Lung (tissue), 11 donors: ENCODE measurements at regions not wholly inside any gene's neighbourhood (a gene's known extent, or its start where the extent isn't known, plus 50 kb on each side); places are given as distances from the start of the nearest gene placed in this dataset.

Experiments used
- ATAC-seq: fragments of 200-7000 bp; cut with Tn5 transposase; one replicate; pipeline ENCODE4 v1.9.1; 2020; ENCODE audit warnings: moderate number of reproducible peaks; ENCODE audit not compliant: insufficient read depth, low FRiP score
- DNase-seq, 3 donors: peaks; one replicate each; pipeline ENCODE4 v3.0.0-alpha.2; 2013 to 2017
- H3K27ac ChIP-seq, 2 donors: one replicate each; pipeline ENCODE4 v1.5.1; 2013; ENCODE audit warnings: mild to moderate bottlenecking in 2 of 2, moderate library complexity in 2 of 2, control low read depth in 1 of 2, inconsistent platforms in 1 of 2, low read depth in 1 of 2, low read length in 1 of 2
- H3K27me3 ChIP-seq, 3 donors: one replicate each; pipeline ENCODE4 v1.5.1; 2013; ENCODE audit warnings: low read length in 2 of 3; ENCODE audit not compliant: control insufficient read depth in 3 of 3, insufficient read depth in 3 of 3
- H3K36me3 ChIP-seq, 4 donors: one replicate each; pipeline ENCODE4 v1.5.1; 2013; ENCODE audit warnings: low read length in 4 of 4, mild to moderate bottlenecking in 1 of 4, moderate library complexity in 1 of 4; ENCODE audit not compliant: control insufficient read depth in 4 of 4, insufficient read depth in 4 of 4
- H3K4me1 ChIP-seq, 5 donors: one replicate each; pipeline ENCODE4 v1.5.1; 2013; ENCODE audit warnings: low read length in 5 of 5, mild to moderate bottlenecking in 2 of 5, moderate library complexity in 1 of 5; ENCODE audit not compliant: control insufficient read depth in 5 of 5, insufficient read depth in 5 of 5
- H3K4me3 ChIP-seq: one replicate; pipeline ENCODE4 v1.5.1; 2013; ENCODE audit warnings: mild to moderate bottlenecking, control low read depth, moderate library complexity
- H3K9ac ChIP-seq, 2 donors: one replicate each; pipeline ENCODE4 v1.5.1; 2013; ENCODE audit warnings: low read length in 2 of 2, control low read depth in 1 of 2; ENCODE audit not compliant: insufficient read depth in 1 of 2
- H3K9me3 ChIP-seq, 4 donors: one replicate each; pipeline ENCODE4 v1.5.1; 2013; ENCODE audit warnings: low read length in 3 of 4, mild to moderate bottlenecking in 1 of 4, moderate library complexity in 1 of 4; ENCODE audit not compliant: control insufficient read depth in 4 of 4, insufficient read depth in 3 of 4
- CTCF ChIP-seq: IDR thresholded peaks from 2 replicates; pipeline ENCODE4 v1.5.1; 2012; ENCODE audit warnings: mild to moderate bottlenecking; ENCODE audit errors: control extremely low read depth, extremely low read depth
- WGBS, 2 donors: extraction: QIAGEN DNeasy Blood & Tissue Kit; methylation state at CpG; one replicate each; pipeline ENCODE4 v1.1.7; 2013; 5-methylcytosine and 5-hydroxymethylcytosine counted together
- donor health status: control.
- donor health status: control.
- donor health status: Bipolar disorder and iron deficiency.
- donor health status: healthy.
- donor health status: DM: yes; HTN: yes; CAD: no.

- Histone ChIP-seq H3K9ac (no peak overlapping the region), H3K9me3 (peaks cover 0 to 4% (median under 1%) of the 10 kb centered on the region in 4 donors), H3K27me3 (no peaks in the 10 kb centered on the region), H3K36me3 (no peaks in the 10 kb centered on the region), H3K27ac (no peak overlapping the region), H3K4me3 (no peak overlapping the region), H3K4me1 (no peaks in the 10 kb centered on the region)
- TF ChIP-seq CTCF = no peak
- WGBS, 2 donors = 78 to 83% methylated on average over 2 of the region's 2 CpGs
- no peak for ATAC-seq
- DNase-seq = no peak
Observed at GRCh38 chr6:120735641-120736040, 598.6 kb downstream of the TBC1D32 start.

GRCh38 chr6:120711255-120711654, 623.0 kb downstream of the TBC1D32 start:
- DNase-seq = no peak
- Histone ChIP-seq H3K4me3 (no peak overlapping the region), H3K9ac (no peak overlapping the region), H3K9me3 (peaks cover 0 to 4% (median 3%) of the 10 kb centered on the region in 4 donors), H3K36me3 (no peaks in the 10 kb centered on the region), H3K27me3 (no peaks in the 10 kb centered on the region), H3K27ac (no peak overlapping the region), H3K4me1 (no peaks in the 10 kb centered on the region)
- no peak for TF ChIP-seq CTCF
- WGBS, 2 donors = 85 to 91% methylated on average over 3 of the region's 3 CpGs
- no peak for ATAC-seq

GRCh38 chr6:120700001-120700400, 634.3 kb downstream of the TBC1D32 start:
- DNase-seq (no peak), ATAC-seq (no peak)
- Histone ChIP-seq H3K27ac (no peak overlapping the region), H3K27me3 (no peaks in the 10 kb centered on the region), H3K4me1 (no peaks in the 10 kb centered on the region), H3K9ac (no peak overlapping the region), H3K36me3 (no peaks in the 10 kb centered on the region), H3K4me3 (no peak overlapping the region), H3K9me3 (peaks cover 0 to 2% (median 0%) of the 10 kb centered on the region in 4 donors)
- no peak for TF ChIP-seq CTCF
- WGBS, 2 donors = 76 to 78% methylated on average over 4 of the region's 4 CpGs

- ATAC-seq (no peak), DNase-seq (no peak)
- H3K4me3 ChIP-seq = no peak overlapping the region
- no peaks in the 10 kb centered on the region for H3K9me3 ChIP-seq
- 86 to 92% methylated on average over 3 of the region's 3 CpGs for WGBS, 2 donors
- no peaks in the 10 kb centered on the region for H3K36me3 ChIP-seq
- no peaks in the 10 kb centered on the region for H3K4me1 ChIP-seq
- no peak overlapping the region for H3K9ac ChIP-seq
- H3K27me3 ChIP-seq = no peaks in the 10 kb centered on the region
- TF ChIP-seq CTCF = no peak
- no peak overlapping the region for H3K27ac ChIP-seq
Observed at GRCh38 chr6:120686492-120686891, 647.8 kb downstream of the TBC1D32 start.
